Calu3 (cell line): ENCODE measurements at regions not wholly inside any gene's neighbourhood (a gene's known extent, or its start where the extent isn't known, plus 50 kb on each side); places are given as distances from the start of the nearest gene placed in this dataset.

ENCODE experiments used
- BruUV-seq: library from RNA; stranded (reverse); fragments of 400-500 nt; replicated peaks from 2 replicates; lab custom pipeline; 2021; lab: Mats Ljungman, UMichigan
- CTCF ChIA-PET: fragments of 300-600 bp; sonication (Branson Sonifier 250); formaldehyde crosslinking; loops from one replicate; lab custom pipeline; 2022; ENCODE audit warnings: antibody characterized with exemption; lab: Charles Lee
- DNase-seq: peaks from one replicate; pipeline ENCODE4 v3.0.0; 2022
- H3K27ac Mint-ChIP-seq: one replicate; pipeline ENCODE4 v1.8.0; 2022; ENCODE audit warnings: mixed read lengths; ENCODE audit not compliant: unreplicated experiment
- H3K27me3 Mint-ChIP-seq: one replicate; pipeline ENCODE4 v1.8.0; 2022; ENCODE audit warnings: mixed read lengths; ENCODE audit not compliant: unreplicated experiment
- H3K36me3 Mint-ChIP-seq: one replicate; pipeline ENCODE4 v1.8.0; 2022; ENCODE audit warnings: mild to moderate bottlenecking, moderate library complexity, mixed read lengths; ENCODE audit not compliant: insufficient read depth, unreplicated experiment
- H3K4me1 Mint-ChIP-seq: one replicate; pipeline ENCODE4 v1.8.0; 2022; ENCODE audit warnings: mild to moderate bottlenecking, low read depth, mixed read lengths; ENCODE audit not compliant: unreplicated experiment
- H3K4me3 Mint-ChIP-seq: one replicate; pipeline ENCODE4 v1.8.0; 2022; ENCODE audit warnings: mild to moderate bottlenecking, low read depth, moderate library complexity, mixed read lengths; ENCODE audit not compliant: unreplicated experiment
- H3K9me3 Mint-ChIP-seq: one replicate; pipeline ENCODE4 v1.8.0; 2022; ENCODE audit warnings: low read depth, mixed read lengths; ENCODE audit not compliant: unreplicated experiment
- CTCF ChIP-seq: fragments of 200-600 bp; IDR thresholded peaks from one replicate; pipeline ENCODE4 v1.8.0; 2022; ENCODE audit warnings: antibody characterized with exemption; ENCODE audit not compliant: unreplicated experiment
- intact Hi-C: fragments of 100-400 bp; cut with micrococcal nuclease; formaldehyde crosslinking; loops from one replicate; pipeline ENCODE4 v1.10.0; 2022; ENCODE audit not compliant: unreplicated experiment

DNA sequence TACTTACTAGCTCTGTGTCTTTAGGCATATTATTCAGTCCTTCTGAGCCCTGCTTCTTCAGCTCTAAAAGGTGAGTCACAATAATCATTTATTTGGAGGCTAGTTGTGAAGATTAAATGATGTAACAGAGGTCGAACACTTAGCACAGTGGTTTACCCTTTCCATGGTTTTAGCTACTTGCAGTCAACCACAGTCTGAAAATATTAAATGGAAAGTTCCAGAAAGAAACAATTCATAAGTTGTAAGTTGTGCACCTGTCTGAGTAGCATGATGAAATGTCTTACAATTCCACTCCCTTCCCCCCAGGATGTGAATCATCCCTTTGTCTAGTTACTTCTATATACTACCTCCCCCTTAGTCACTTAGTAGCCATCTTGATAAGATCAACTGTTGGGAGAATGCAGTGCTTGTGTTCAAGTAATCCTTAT is 217.6 kb upstream of the THUMPD2 start:
- CTCF ChIA-PET: no interaction called here
- no peaks in the 10 kb centered on the region for H3K27me3 Mint-ChIP-seq
- TF ChIP-seq CTCF: no peak
- no peak overlapping the region for H3K4me3 Mint-ChIP-seq
- peak overlapping the region; percentile 40 for H3K27ac Mint-ChIP-seq
- H3K4me1 Mint-ChIP-seq: peaks cover 6% of the 10 kb centered on the region
- H3K36me3 Mint-ChIP-seq: no peaks in the 10 kb centered on the region
- BruUV-seq: no TSS peak
- DNase-seq: peak; percentile 12
- intact Hi-C loops: no loop called here
- peaks cover 3% of the 10 kb centered on the region for H3K9me3 Mint-ChIP-seq

DNA sequence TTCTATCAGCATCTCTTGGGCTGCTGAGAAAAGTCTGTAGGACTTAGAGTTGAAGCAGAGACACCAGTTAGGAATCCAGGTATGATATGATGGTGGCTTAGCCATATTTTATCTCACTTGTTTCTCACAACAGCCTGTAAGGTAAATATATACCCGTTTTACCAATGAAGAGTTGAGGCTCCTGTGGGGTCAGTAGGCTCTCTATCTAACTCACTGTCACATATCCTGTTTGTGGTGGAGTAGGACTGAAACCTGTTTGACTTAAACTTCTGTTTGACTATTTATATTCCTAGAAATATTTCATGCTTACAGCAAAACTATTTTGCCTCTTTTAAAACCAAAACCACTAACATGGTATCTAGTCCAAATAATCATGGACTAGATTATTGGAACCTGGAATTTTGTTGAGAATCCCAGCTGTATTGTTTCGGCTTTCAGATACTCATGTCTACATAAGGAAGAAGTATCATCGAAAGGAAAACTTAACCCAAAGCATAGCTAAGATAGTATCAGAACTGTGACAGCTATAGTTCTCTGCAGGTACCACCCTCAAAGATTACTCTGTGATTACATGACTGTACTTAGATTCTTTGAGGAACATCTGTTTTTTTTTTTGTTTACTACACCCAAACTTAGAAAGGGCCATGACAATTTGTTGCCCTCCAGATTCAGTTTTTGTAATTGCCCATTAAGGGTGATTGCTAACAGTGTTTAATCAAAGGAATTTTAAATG is 216.1 kb upstream of the THUMPD2 start:
- no peak overlapping the region for H3K27ac Mint-ChIP-seq
- peaks cover 6% of the 10 kb centered on the region for H3K4me1 Mint-ChIP-seq
- H3K27me3 Mint-ChIP-seq: no peaks in the 10 kb centered on the region
- peaks cover 3% of the 10 kb centered on the region for H3K9me3 Mint-ChIP-seq
- H3K36me3 Mint-ChIP-seq: no peaks in the 10 kb centered on the region
- BruUV-seq: no TSS peak
- CTCF ChIA-PET: interaction anchor here (0.6 kb wide), 1 partner anchor 468 kb away, joined by 5 read pairs; no protein-coding TSS in a partner anchor
- intact Hi-C loops: no loop called here
- H3K4me3 Mint-ChIP-seq: no peak overlapping the region
- no peak for DNase-seq
- no peak for TF ChIP-seq CTCF

- H3K27me3 Mint-ChIP-seq: no peaks in the 10 kb centered on the region
- intact Hi-C loops: no loop called here
- no TSS peak for BruUV-seq
- H3K27ac Mint-ChIP-seq: no peak overlapping the region
- H3K9me3 Mint-ChIP-seq: no peaks in the 10 kb centered on the region
- CTCF ChIA-PET: interaction anchor here (0.6 kb wide), 1 partner anchor 910 kb away, joined by 3 read pairs; no protein-coding TSS in a partner anchor
- TF ChIP-seq CTCF: no peak
- H3K4me3 Mint-ChIP-seq: no peak overlapping the region
- no peak for DNase-seq
- peaks cover 6% of the 10 kb centered on the region for H3K4me1 Mint-ChIP-seq
- H3K36me3 Mint-ChIP-seq: no peaks in the 10 kb centered on the region
Observed at GRCh38 chr2:39994151-39994550, 215.1 kb upstream of the THUMPD2 start.

DNA sequence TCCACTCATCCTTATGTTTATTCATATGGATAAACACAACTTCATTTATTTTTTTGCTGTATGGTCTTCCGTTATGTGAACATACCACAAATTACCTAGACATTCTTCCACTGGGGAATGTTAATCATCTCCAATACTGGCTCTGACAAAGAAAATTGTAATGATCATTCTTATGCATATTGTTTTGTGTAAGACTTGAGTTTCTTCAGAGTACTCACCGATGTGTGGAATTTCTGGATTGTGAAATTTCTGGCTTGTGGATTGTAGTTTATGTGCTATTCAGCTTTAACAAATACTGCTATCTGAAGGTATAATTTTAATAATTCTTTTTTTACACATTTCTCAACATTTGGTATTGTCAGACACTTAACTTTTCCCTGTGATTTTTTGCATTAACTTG is 212.2 kb upstream of the THUMPD2 start:
- CTCF ChIA-PET: no interaction called here
- Mint-ChIP-seq H3K36me3 (no peaks in the 10 kb centered on the region), H3K4me1 (no peaks in the 10 kb centered on the region), H3K4me3 (no peak overlapping the region), H3K27ac (no peak overlapping the region), H3K9me3 (peaks cover 2% of the 10 kb centered on the region), H3K27me3 (no peaks in the 10 kb centered on the region)
- DNase-seq: no peak
- TF ChIP-seq CTCF: no peak
- intact Hi-C loops: no loop called here
- BruUV-seq: no TSS peak
